PC-3 (cell line): ENCODE measurements at regions not wholly inside any gene's neighbourhood (a gene's known extent, or its start where the extent isn't known, plus 50 kb on each side); places are given as distances from the start of the nearest gene placed in this dataset.

ENCODE experiments used
- ATAC-seq: fragments of 200-7000 bp; cut with Tn5 transposase; 2 replicates; pipeline ENCODE4 v1.9.1; 2020; ENCODE audit warnings: mild to moderate bottlenecking, moderate library complexity
- BruUV-seq: library from RNA; stranded (reverse); fragments of 400-500 nt; replicated peaks from 2 replicates; lab custom pipeline; 2021; lab: Mats Ljungman, UMichigan
- CTCF ChIA-PET: fragments of 300-600 bp; sonication (Branson Sonifier 250); formaldehyde crosslinking; loops from one replicate; lab custom pipeline; 2022; ENCODE audit warnings: antibody characterized with exemption; lab: Charles Lee
- POLR2A ChIA-PET: fragments of 300-600 bp; sonication (Branson Sonifier 250); formaldehyde crosslinking; loops from one replicate; lab custom pipeline; 2022; ENCODE audit warnings: antibody characterized with exemption; ENCODE audit not compliant: unreplicated experiment; lab: Charles Lee
- DNase-seq: peaks from one replicate; pipeline ENCODE4 v3.0.0-alpha.2; 2015
- H2AFZ ChIP-seq: fragments of 300-600 bp; sonication (generic); 2 replicates; pipeline ENCODE4 v1.6.0; 2016; ENCODE audit warnings: antibody characterized with exemption, low read length
- H3F3A ChIP-seq: fragments of 300-600 bp; sonication (generic); one replicate; pipeline ENCODE4 v1.6.0; 2017; ENCODE audit warnings: antibody characterized with exemption, low read length, control low read depth, mild to moderate bottlenecking; ENCODE audit not compliant: unreplicated experiment
- H3K27ac ChIP-seq: fragments of 300-600 bp; sonication (generic); 2 replicates; pipeline ENCODE4 v1.5.1; 2016; ENCODE audit warnings: mild to moderate bottlenecking, low read length
- H3K27me3 ChIP-seq: fragments of 300-600 bp; sonication (generic); 2 replicates; pipeline ENCODE4 v1.6.1; 2016; ENCODE audit warnings: low read length, mixed read lengths
- H3K36me3 ChIP-seq: fragments of 300-600 bp; sonication (generic); 2 replicates; pipeline ENCODE4 v1.6.1; 2016; ENCODE audit warnings: low read depth, mixed run types, low read length, mixed read lengths
- H3K4me1 ChIP-seq: fragments of 300-600 bp; sonication (generic); 2 replicates; pipeline ENCODE4 v1.5.1; 2016; ENCODE audit warnings: low read length; ENCODE audit not compliant: insufficient read depth
- H3K4me2 ChIP-seq: fragments of 300-600 bp; sonication (generic); 2 replicates; pipeline ENCODE4 v1.6.0; 2016; ENCODE audit warnings: low read length
- H3K4me3 ChIP-seq: fragments of 300-600 bp; sonication (generic); 2 replicates; pipeline ENCODE4 v1.5.1; 2016; ENCODE audit warnings: mild to moderate bottlenecking, low read length, mixed read lengths
- H3K79me2 ChIP-seq: fragments of 300-600 bp; sonication (generic); 2 replicates; pipeline ENCODE4 v1.6.1; 2017; ENCODE audit warnings: low read length, mixed read lengths
- H3K9ac ChIP-seq: fragments of 300-600 bp; sonication (generic); 2 replicates; pipeline ENCODE4 v1.6.0; 2016; ENCODE audit warnings: mild to moderate bottlenecking, low read length
- H3K9me2 ChIP-seq: fragments of 300-600 bp; sonication (generic); replicated peaks from 2 replicates; pipeline ENCODE4 v1.6.1; 2016; ENCODE audit warnings: mixed run types, low read length, mixed read lengths
- H3K9me3 ChIP-seq: fragments of 300-600 bp; sonication (generic); 2 replicates; pipeline ENCODE4 v1.6.1; 2016; ENCODE audit warnings: low read length, mixed read lengths
- H4K20me1 ChIP-seq: fragments of 300-600 bp; sonication (generic); 2 replicates; pipeline ENCODE4 v1.6.1; 2016; ENCODE audit warnings: low read length, mixed read lengths
- EZH2 ChIP-seq: fragments of 300-600 bp; sonication (generic); IDR thresholded peaks from one replicate; pipeline ENCODE4 v1.6.1; 2017; ENCODE audit warnings: antibody characterized with exemption, mild to moderate bottlenecking, low read length; ENCODE audit not compliant: unreplicated experiment
- EZH2phosphoT487 ChIP-seq: fragments of 300-600 bp; sonication (generic); IDR thresholded peaks from 2 replicates; pipeline ENCODE4 v1.6.1; 2018; ENCODE audit warnings: mild to moderate bottlenecking, antibody characterized with exemption, low read length, borderline replicate concordance
- intact Hi-C: fragments of 100-400 bp; cut with micrococcal nuclease; formaldehyde crosslinking; loops from 2 replicates; pipeline ENCODE4 v1.9.0; 2023
- TF ChIP-seq, protein P1 (sequence below): fragments of 300-600 bp; sonication (generic); conservative IDR thresholded peaks from 2 replicates; pipeline ENCODE4 v1.5.1; 2017; ENCODE audit warnings: antibody characterized with exemption, low read depth, mild to moderate bottlenecking, low read length

DNA sequence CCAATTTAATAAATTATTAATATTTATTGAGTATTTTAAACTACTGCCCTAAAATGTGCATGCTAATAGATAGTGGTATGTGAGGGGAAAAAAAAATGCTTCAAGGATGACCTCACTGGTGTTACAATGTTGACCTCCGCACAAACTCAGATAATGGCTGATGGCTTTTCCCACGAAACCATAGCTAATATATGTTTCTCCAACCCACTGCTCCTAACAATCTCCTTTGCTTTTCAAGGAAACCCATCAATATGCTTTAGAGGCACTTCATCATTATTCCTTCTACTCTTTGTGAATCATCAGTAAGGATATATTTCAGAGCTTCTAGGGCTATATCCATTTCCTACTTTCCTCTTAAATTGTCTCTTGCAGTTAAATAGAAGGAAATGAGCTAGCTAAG is 1752.0 kb upstream of the TENM3 start:
- H3K27me3 ChIP-seq, result no peaks in the 10 kb centered on the region
- TF ChIP-seq EZH2 (no peak), EZH2phosphoT487 (no peak)
- TF ChIP-seq, protein P1, sequence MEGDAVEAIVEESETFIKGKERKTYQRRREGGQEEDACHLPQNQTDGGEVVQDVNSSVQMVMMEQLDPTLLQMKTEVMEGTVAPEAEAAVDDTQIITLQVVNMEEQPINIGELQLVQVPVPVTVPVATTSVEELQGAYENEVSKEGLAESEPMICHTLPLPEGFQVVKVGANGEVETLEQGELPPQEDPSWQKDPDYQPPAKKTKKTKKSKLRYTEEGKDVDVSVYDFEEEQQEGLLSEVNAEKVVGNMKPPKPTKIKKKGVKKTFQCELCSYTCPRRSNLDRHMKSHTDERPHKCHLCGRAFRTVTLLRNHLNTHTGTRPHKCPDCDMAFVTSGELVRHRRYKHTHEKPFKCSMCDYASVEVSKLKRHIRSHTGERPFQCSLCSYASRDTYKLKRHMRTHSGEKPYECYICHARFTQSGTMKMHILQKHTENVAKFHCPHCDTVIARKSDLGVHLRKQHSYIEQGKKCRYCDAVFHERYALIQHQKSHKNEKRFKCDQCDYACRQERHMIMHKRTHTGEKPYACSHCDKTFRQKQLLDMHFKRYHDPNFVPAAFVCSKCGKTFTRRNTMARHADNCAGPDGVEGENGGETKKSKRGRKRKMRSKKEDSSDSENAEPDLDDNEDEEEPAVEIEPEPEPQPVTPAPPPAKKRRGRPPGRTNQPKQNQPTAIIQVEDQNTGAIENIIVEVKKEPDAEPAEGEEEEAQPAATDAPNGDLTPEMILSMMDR, result no peak
- H4K20me1 ChIP-seq, result no peaks in the 10 kb centered on the region
- ChIA-PET POLR2A (no interaction called here), CTCF (no interaction called here)
- no peak overlapping the region for H3K4me2 ChIP-seq
- H3K9me3 ChIP-seq, result no peaks in the 10 kb centered on the region
- no peaks in the 10 kb centered on the region for H3K9me2 ChIP-seq
- H3K9ac ChIP-seq, result no peak overlapping the region
- no peaks in the 10 kb centered on the region for H3K36me3 ChIP-seq
- intact Hi-C loops, result no loop called here
- no peak overlapping the region for H3K4me3 ChIP-seq
- BruUV-seq, result no TSS peak
- no peaks in the 10 kb centered on the region for H3K4me1 ChIP-seq
- H2AFZ ChIP-seq, result no peak overlapping the region
- no peak overlapping the region for H3K27ac ChIP-seq
- ATAC-seq, result no peak
- no peaks in the 10 kb centered on the region for H3K79me2 ChIP-seq
- H3F3A ChIP-seq, result no peaks in the 10 kb centered on the region
- DNase-seq, result no peak

DNA sequence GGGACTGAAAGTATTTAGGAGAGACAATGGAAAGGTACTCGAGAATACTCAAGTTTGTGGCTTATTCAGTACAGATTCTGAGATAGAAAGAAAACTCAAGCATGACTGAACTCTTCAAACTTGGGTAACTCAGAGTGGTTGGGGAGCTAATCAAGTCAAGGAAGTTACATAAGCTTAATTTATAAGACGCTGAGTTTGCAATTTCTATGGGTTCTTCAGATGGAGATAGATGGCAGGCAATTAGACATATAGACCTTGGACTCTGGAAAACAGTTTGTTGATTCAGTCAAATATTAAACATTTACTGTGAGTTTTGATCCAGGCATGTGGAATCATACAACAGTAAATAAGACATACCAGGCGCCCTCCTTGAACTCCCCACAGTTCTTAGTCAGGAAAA is 1749.9 kb upstream of the TENM3 start:
- Histone ChIP-seq H3K27ac (no peak overlapping the region), H3K9me3 (no peaks in the 10 kb centered on the region), H3K27me3 (no peaks in the 10 kb centered on the region), H3F3A (no peaks in the 10 kb centered on the region), H3K9ac (no peak overlapping the region), H3K4me3 (no peak overlapping the region), H3K79me2 (no peaks in the 10 kb centered on the region), H4K20me1 (no peaks in the 10 kb centered on the region), H3K36me3 (no peaks in the 10 kb centered on the region), H3K4me1 (no peaks in the 10 kb centered on the region), H3K9me2 (no peaks in the 10 kb centered on the region), H3K4me2 (no peak overlapping the region), H2AFZ (no peak overlapping the region)
- ATAC-seq (no peak), DNase-seq (no peak)
- no peak for TF ChIP-seq EZH2phosphoT487
- TF ChIP-seq, protein P1, result no peak
- no peak for TF ChIP-seq EZH2
- ChIA-PET POLR2A (no interaction called here), CTCF (no interaction called here)
- BruUV-seq, result no TSS peak
- intact Hi-C loops, result no loop called here

DNA sequence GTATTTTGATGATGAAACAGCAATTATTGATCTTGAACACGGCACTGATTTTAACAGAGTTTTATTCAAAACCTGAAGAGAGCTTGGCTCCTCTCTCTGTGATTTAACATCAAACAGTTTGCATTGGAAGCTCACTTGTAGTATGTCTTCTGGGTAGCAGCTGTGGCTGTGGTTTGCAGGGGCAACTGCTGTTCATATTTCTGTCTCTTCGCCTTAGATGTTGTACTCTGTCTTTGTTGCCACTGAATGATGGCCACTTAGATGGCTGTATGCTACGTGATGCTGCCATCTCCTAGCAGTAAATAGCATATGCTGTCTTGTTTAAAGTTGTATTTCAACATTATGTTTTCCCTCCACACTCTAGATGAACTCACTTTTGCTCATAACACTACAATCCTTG is 1743.0 kb upstream of the TENM3 start:
- no peaks in the 10 kb centered on the region for H3K9me2 ChIP-seq
- intact Hi-C loops, result no loop called here
- ATAC-seq (no peak), DNase-seq (no peak)
- no peaks in the 10 kb centered on the region for H3K79me2 ChIP-seq
- no peaks in the 10 kb centered on the region for H3K9me3 ChIP-seq
- H3F3A ChIP-seq, result no peaks in the 10 kb centered on the region
- POLR2A ChIA-PET, result no interaction called here
- CTCF ChIA-PET, result no interaction called here
- no peak overlapping the region for H2AFZ ChIP-seq
- no peak overlapping the region for H3K4me3 ChIP-seq
- H3K27ac ChIP-seq, result no peak overlapping the region
- H4K20me1 ChIP-seq, result no peaks in the 10 kb centered on the region
- H3K36me3 ChIP-seq, result no peaks in the 10 kb centered on the region
- no peaks in the 10 kb centered on the region for H3K27me3 ChIP-seq
- no peak for TF ChIP-seq EZH2
- TF ChIP-seq EZH2phosphoT487, result no peak
- TF ChIP-seq, protein P1, result no peak
- no peak overlapping the region for H3K4me2 ChIP-seq
- no TSS peak for BruUV-seq
- H3K9ac ChIP-seq, result no peak overlapping the region
- H3K4me1 ChIP-seq, result no peaks in the 10 kb centered on the region
